ENCODE measurements at regions not wholly inside any gene's neighbourhood (a gene's known extent, or its start where the extent isn't known, plus 50 kb on each side); places are given as distances from the start of the nearest gene placed in this dataset.
"Not testable (repeated sequence)": the region's sequence is repeated elsewhere in the genome, so short reads cannot be mapped to it uniquely, and the experiment has no call there.

GRCh38 chr19:28297586-28298157, 915.3 kb downstream of the UQCRFS1 start:
- H3K4me3 ChIP-seq (ENCODE audit: control insufficient read depth, low read depth, low read length) = no peak overlapping the region
- no peak for DNase-seq (ENCODE audit: low read depth)
- TF ChIP-seq CTCF (IDR thresholded peaks at IDR 0.05; ENCODE audit: control insufficient read depth, insufficient read depth, low read depth, low read length, missing control alignments) = no peak

GRCh38 chr19:28297036-28297435, 915.9 kb downstream of the UQCRFS1 start:
- TF ChIP-seq CTCF (IDR thresholded peaks at IDR 0.05; ENCODE audit: control insufficient read depth, insufficient read depth, low read depth, low read length, missing control alignments) = no peak
- DNase-seq (ENCODE audit: low read depth) = no peak
- H3K4me3 ChIP-seq (ENCODE audit: control insufficient read depth, low read depth, low read length) = no peak overlapping the region

- TF ChIP-seq CTCF (IDR thresholded peaks at IDR 0.05; ENCODE audit: control insufficient read depth, insufficient read depth, low read depth, low read length, missing control alignments) = no peak
- no peak overlapping the region for H3K4me3 ChIP-seq (ENCODE audit: control insufficient read depth, low read depth, low read length)
- peak; percentile 72 for DNase-seq (ENCODE audit: low read depth)
Observed at GRCh38 chr19:28296506-28296905, 916.4 kb downstream of the UQCRFS1 start.

GRCh38 chr19:28294975-28295374, 918.0 kb downstream of the UQCRFS1 start:
- DNase-seq (ENCODE audit: low read depth); H3K4me3 ChIP-seq (ENCODE audit: control insufficient read depth, low read depth, low read length): not testable (repeated sequence)

- DNase-seq (ENCODE audit: low read depth) = no peak
- TF ChIP-seq CTCF (IDR thresholded peaks at IDR 0.05; ENCODE audit: control insufficient read depth, insufficient read depth, low read depth, low read length, missing control alignments) = no peak
- H3K4me3 ChIP-seq (ENCODE audit: control insufficient read depth, low read depth, low read length) = no peak overlapping the region
Observed at GRCh38 chr19:28294395-28294794, 918.6 kb downstream of the UQCRFS1 start.

- no peak for DNase-seq (ENCODE audit: low read depth)
- TF ChIP-seq CTCF (IDR thresholded peaks at IDR 0.05; ENCODE audit: control insufficient read depth, insufficient read depth, low read depth, low read length, missing control alignments) = no peak
Observed at GRCh38 chr19:28293685-28294084, 919.3 kb downstream of the UQCRFS1 start.

GRCh38 chr19:28292822-28293500, 920.0 kb downstream of the UQCRFS1 start:
- no peak for TF ChIP-seq CTCF (IDR thresholded peaks at IDR 0.05; ENCODE audit: control insufficient read depth, insufficient read depth, low read depth, low read length, missing control alignments)
- DNase-seq (ENCODE audit: low read depth) = no peak

More at GRCh38 chr19:28293685-28294084, 919.3 kb downstream of the UQCRFS1 start:
- H3K4me3 ChIP-seq (ENCODE audit: control insufficient read depth, low read depth, low read length) = no peak overlapping the region

More at GRCh38 chr19:28292822-28293500, 920.0 kb downstream of the UQCRFS1 start:
- H3K4me3 ChIP-seq (ENCODE audit: control insufficient read depth, low read depth, low read length) = no peak overlapping the region
